PC-9 (cell line): ENCODE measurements at regions not wholly inside any gene's neighbourhood (a gene's known extent, or its start where the extent isn't known, plus 50 kb on each side); places are given as distances from the start of the nearest gene placed in this dataset.

Source experiments
- CTCF ChIP-seq: fragments of 200-600 bp; sonication (generic); conservative IDR thresholded peaks from 2 replicates; pipeline ENCODE4 v1.6.1; 2017; ENCODE audit warnings: mixed run types, antibody characterized with exemption, mild to moderate bottlenecking, moderate library complexity
- EZH2 ChIP-seq: fragments of 200-600 bp; sonication (generic); IDR thresholded peaks from 2 replicates; pipeline ENCODE4 v1.8.0; 2017; ENCODE audit warnings: antibody characterized with exemption, low read depth

GRCh38 chr11:122305426-122306320 lies 189.7 kb upstream of the BLID start:
- TF ChIP-seq CTCF (no peak), EZH2 (no peak)
